ENCODE measurements at regions not wholly inside any gene's neighbourhood (a gene's known extent, or its start where the extent isn't known, plus 50 kb on each side); places are given as distances from the start of the nearest gene placed in this dataset.

GRCh38 chr1:14320518-14320917, 278.0 kb upstream of the KAZN start:
- H3K4me3 ChIP-seq (ENCODE audit: control insufficient read depth, low read depth, low read length) = no peak overlapping the region
- TF ChIP-seq, protein P1, sequence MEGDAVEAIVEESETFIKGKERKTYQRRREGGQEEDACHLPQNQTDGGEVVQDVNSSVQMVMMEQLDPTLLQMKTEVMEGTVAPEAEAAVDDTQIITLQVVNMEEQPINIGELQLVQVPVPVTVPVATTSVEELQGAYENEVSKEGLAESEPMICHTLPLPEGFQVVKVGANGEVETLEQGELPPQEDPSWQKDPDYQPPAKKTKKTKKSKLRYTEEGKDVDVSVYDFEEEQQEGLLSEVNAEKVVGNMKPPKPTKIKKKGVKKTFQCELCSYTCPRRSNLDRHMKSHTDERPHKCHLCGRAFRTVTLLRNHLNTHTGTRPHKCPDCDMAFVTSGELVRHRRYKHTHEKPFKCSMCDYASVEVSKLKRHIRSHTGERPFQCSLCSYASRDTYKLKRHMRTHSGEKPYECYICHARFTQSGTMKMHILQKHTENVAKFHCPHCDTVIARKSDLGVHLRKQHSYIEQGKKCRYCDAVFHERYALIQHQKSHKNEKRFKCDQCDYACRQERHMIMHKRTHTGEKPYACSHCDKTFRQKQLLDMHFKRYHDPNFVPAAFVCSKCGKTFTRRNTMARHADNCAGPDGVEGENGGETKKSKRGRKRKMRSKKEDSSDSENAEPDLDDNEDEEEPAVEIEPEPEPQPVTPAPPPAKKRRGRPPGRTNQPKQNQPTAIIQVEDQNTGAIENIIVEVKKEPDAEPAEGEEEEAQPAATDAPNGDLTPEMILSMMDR (conservative IDR thresholded peaks at IDR 0.05; ENCODE audit: control insufficient read depth, insufficient read depth, low read depth, low read length) = no peak
- peak; percentile 81 for DNase-seq (ENCODE audit: low read depth)

DNA sequence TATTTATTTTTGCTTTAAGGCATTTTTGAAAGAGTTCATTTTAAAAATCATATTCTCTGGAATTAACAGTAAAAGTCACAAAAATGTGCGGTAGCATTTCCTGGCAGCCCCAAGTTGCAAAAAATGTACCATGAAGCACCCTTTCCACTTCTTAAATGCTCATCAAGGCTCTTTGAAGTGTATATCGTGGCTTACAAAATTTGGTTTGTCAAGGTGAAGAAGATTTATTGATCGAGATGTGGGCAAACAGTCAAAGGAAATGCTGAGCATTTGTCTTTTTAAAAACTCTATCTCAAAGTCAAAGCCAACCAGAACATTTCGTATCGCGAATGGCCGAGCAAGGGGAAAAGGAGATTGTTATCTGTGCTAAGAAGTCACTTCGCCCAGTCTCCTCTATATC, 277.5 kb upstream of the KAZN start:
- TF ChIP-seq, protein P1 (conservative IDR thresholded peaks at IDR 0.05; ENCODE audit: control insufficient read depth, insufficient read depth, low read depth, low read length) = no peak
- DNase-seq (ENCODE audit: low read depth) = no peak
- H3K4me3 ChIP-seq (ENCODE audit: control insufficient read depth, low read depth, low read length) = no peak overlapping the region

GRCh38 chr1:14321422-14321821, 277.1 kb upstream of the KAZN start:
- DNase-seq (ENCODE audit: low read depth) = no peak
- no peak overlapping the region for H3K4me3 ChIP-seq (ENCODE audit: control insufficient read depth, low read depth, low read length)
- TF ChIP-seq, protein P1 (conservative IDR thresholded peaks at IDR 0.05; ENCODE audit: control insufficient read depth, insufficient read depth, low read depth, low read length) = no peak

- TF ChIP-seq, protein P1 (conservative IDR thresholded peaks at IDR 0.05; ENCODE audit: control insufficient read depth, insufficient read depth, low read depth, low read length) = no peak
- H3K4me3 ChIP-seq (ENCODE audit: control insufficient read depth, low read depth, low read length) = no peak overlapping the region
- DNase-seq (ENCODE audit: low read depth) = no peak
Observed at GRCh38 chr1:14323568-14324247, 274.8 kb upstream of the KAZN start.

- no peak overlapping the region for H3K4me3 ChIP-seq (ENCODE audit: control insufficient read depth, low read depth, low read length)
- DNase-seq (ENCODE audit: low read depth) = no peak
- TF ChIP-seq, protein P1 (conservative IDR thresholded peaks at IDR 0.05; ENCODE audit: control insufficient read depth, insufficient read depth, low read depth, low read length) = no peak
Observed at GRCh38 chr1:14324248-14324630, 274.2 kb upstream of the KAZN start.

DNA sequence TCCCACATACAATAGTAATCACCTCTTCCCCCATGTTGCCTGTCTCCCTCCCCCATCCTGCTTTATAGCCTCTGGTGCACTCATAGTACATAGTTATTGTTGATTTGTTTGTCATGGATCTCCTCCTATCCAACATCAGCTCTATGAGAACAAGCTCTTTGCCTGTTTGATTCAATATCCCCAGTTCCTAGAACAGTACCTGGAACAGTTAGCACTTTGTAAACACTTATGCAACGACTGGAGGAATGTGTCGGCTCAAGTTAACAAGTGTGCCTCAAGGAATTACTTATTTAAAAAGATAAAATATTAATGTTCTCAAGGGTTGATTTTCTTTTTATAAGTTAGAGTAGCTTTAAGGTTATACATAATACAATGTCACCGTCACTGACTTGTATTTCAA, 271.6 kb upstream of the KAZN start:
- DNase-seq (ENCODE audit: low read depth) = no peak
- H3K4me3 ChIP-seq (ENCODE audit: control insufficient read depth, low read depth, low read length) = no peak overlapping the region
- TF ChIP-seq, protein P1 (conservative IDR thresholded peaks at IDR 0.05; ENCODE audit: control insufficient read depth, insufficient read depth, low read depth, low read length) = no peak

GRCh38 chr1:14328685-14329084, 269.8 kb upstream of the KAZN start:
- no peak overlapping the region for H3K4me3 ChIP-seq (ENCODE audit: control insufficient read depth, low read depth, low read length)
- TF ChIP-seq, protein P1 (conservative IDR thresholded peaks at IDR 0.05; ENCODE audit: control insufficient read depth, insufficient read depth, low read depth, low read length) = no peak

More at GRCh38 chr1:14328685-14329084, 269.8 kb upstream of the KAZN start:
- DNase-seq (ENCODE audit: low read depth) = no peak
